GM12873 (cell line): ENCODE measurements at regions not wholly inside any gene's neighbourhood (a gene's known extent, or its start where the extent isn't known, plus 50 kb on each side); places are given as distances from the start of the nearest gene placed in this dataset.

Source experiments
- CTCF ChIP-seq: IDR thresholded peaks from 2 replicates; pipeline ENCODE4 v1.5.1; 2012; ENCODE audit warnings: low read depth, mild to moderate bottlenecking, moderate library complexity, low read length, control low read depth; ENCODE audit not compliant: insufficient read depth; ENCODE audit errors: missing control alignments

- no peak for TF ChIP-seq CTCF
Measured at GRCh38 chr11:92744929-92745585, 224.4 kb upstream of the MTNR1B start.

- no peak for TF ChIP-seq CTCF
Measured at GRCh38 chr11:92750794-92751193, 218.7 kb upstream of the MTNR1B start.

GRCh38 chr11:92751594-92751993 is 217.9 kb upstream of the MTNR1B start:
- TF ChIP-seq CTCF, result no peak

- no peak for TF ChIP-seq CTCF
Measured at GRCh38 chr11:92752122-92752521, 217.3 kb upstream of the MTNR1B start.

GRCh38 chr11:92753161-92753560 is 216.3 kb upstream of the MTNR1B start:
- TF ChIP-seq CTCF, result no peak

GRCh38 chr11:92758241-92758780 is 211.1 kb upstream of the MTNR1B start:
- TF ChIP-seq CTCF, result no peak

GRCh38 chr11:92759571-92760214 is 209.8 kb upstream of the MTNR1B start:
- no peak for TF ChIP-seq CTCF
